GM18867 (cell line): ENCODE measurements at regions not wholly inside any gene's neighbourhood (a gene's known extent, or its start where the extent isn't known, plus 50 kb on each side); places are given as distances from the start of the nearest gene placed in this dataset.

Experiments
- ATAC-seq: cut with Tn5 transposase; IDR thresholded peaks from one replicate; pipeline ENCODE4 v1.9.1; 2021; ENCODE audit warnings: mild to moderate bottlenecking, moderate library complexity; ENCODE audit not compliant: unreplicated experiment

DNA sequence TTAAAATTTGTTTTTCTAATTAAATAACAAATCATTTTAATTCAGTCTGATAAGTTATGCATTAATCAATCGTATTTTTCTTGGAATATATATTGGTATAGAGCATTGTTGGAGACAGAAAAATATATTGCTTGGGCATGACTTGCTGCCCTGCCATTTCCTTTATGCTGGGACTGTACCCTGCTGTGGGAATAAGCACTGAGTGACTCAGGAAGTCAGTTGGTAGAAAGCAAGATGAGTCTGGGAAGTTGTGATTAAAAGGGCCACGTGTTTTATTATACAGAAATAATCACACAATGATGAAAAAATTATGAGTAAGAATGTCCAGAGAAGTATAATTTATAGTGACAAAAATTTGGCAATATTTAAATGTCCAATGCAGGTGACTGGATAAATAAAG, 139.5 kb downstream of the KIF18A start:
- ATAC-seq, result no peak

DNA sequence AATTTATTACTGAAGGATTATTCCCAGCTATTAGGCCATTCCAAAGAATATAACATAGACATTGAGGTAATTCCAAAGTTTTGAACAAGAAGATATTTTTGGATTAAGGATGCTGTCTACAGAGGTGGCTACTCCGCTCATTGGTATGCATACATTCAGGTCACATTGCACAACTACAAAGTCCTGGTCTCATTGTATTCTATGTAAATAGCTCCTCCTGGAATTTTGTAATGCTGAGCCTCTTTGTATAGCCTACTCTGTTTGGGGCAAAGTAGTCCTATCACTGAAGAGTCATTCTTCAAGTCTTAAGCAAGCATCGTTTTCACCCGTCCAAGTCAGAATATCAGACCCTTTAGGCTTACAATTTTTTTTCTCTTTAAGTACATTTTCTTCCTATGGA, 142.4 kb downstream of the KIF18A start:
- ATAC-seq, result no peak

DNA sequence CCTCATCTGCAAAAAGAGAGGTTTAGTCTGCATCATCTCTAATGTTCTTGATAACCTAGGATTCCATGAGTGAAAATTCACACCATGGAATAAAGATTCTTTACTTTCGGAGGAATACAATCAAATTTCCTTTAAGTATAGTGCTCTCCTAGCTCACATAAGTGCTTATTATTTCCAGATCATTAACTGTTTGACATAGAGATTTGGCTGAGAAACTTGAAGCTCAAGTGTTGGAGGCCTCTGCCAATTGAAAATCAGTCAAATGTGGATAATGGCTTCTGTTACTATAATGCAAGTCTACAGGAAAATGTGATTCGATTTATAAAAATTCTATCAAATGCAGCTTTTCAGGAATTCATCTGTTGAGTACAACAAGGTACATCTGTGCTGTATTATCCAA, 144.6 kb downstream of the KIF18A start:
- ATAC-seq, result no peak

- no peak for ATAC-seq
Observed at GRCh38 chr11:27949951-27950738, 157.8 kb downstream of the KIF18A start.

DNA sequence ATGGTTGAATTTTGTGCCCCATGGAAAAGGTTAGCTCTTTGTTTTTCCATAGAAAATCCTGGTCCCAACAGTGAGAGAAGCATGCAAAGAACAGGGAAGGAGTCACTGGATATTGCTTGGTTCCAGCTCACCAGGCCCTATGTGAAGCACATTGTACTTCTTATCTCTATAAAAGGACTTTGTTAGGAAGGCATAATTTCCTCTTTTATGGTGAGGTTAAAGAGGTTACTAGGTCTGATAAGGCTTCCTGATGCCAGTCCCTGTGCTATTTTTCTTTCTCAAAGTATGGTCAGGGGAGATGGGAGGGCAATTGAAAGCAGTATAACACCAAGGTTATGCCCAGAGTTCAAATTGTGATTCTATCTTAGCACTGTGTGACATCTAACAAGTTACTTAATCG, 162.6 kb downstream of the KIF18A start:
- ATAC-seq, result no peak

DNA sequence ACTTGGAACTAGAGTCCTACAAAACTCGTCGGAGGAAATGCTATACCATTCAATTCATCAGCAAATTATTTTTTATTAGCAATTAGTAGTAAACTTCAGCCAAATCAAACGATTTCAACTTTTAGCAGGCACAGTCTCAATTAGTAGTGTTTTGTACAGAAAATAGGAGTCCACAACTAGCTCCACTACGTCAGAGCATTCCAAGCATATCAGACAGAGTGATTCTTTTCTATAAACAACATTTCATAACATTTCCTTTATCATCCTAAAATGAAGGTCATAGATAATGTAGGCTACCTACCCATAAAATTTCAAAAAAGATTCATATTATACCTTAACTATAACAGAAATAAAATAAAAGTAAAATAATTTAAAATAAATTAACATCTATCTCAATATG, 169.9 kb downstream of the KIF18A start:
- ATAC-seq, result no peak

- no peak for ATAC-seq
Observed at GRCh38 chr11:27934830-27935145, 173.2 kb downstream of the KIF18A start.

DNA sequence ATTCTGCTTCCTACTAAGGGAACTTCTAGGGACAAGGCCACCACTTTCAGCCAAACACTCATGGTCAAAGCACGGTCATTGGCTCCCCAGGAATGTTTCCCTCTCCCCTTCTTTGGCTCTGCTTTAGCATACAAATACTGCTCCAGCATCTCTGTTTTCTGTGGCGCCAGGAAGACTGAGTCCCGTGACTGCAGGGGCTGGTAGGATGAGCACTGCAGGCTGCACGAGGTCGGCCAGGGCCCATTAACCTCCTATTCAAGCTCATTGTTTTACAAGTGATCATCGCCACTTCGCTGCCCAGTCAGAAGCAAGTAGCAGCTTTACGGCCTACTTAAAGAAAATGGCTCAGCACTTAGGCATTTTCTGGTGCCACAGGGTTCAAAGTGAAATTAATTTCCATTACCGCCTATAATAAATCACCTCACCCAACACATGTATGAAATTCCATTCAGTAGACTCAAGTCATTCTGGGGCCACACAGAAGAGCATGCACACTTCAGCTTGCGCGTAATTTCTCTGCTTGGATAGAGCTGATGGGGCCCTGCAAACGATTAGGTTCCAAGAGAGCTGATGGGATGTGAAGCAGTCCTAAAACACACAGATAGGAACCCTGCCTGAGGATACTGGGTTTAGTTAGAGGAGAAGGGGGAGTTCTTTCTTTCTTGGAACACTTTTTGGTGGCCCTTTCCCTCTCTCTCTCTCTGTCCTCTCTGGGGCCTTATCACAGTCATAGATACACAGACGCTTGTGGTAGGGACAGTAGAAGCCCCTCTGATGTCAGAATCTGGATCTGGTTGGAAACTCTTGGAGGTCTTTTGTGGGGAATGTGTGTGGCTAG, 173.7 kb downstream of the KIF18A start:
- ATAC-seq, result no peak

- ATAC-seq, result no peak
Observed at GRCh38 chr11:27931770-27932169, 176.2 kb downstream of the KIF18A start.

DNA sequence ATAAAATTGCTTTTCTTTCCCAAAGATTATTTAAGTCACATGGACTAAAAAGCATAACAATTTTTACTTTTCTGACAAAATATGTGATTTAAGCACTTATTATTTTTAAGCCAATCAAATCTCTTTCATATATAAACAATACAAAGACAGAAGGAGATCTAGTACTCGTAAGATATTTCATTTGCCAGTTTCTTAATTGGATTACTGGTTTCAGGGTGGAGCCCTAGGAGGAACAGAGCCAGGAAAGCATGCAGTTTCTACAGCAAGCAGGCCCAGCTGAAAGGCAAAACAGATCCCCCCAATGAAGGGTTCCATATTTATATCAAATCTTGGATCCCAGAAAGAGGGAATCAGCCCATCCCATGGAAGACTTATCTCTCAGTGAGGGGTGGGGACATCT, 177.0 kb downstream of the KIF18A start:
- no peak for ATAC-seq

DNA sequence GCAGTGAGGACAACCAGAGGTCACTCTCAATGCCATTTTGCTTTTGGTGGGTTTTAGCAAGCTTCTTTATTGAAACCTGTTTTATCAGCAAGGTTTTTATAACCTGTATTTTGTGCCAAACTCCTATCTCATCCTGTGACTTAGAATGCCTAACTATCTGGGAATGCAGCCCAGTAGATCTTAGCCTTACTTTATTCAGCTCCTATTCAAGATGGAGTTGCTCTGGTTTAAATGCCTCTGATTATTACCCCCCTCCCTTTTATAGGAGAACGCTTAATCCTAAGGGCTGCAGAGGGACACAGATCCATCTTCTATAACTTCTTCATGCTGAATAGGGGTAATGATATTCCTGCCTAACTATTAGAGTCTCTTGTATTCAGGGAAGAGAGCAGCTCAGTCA, 179.1 kb downstream of the KIF18A start:
- ATAC-seq, result no peak

DNA sequence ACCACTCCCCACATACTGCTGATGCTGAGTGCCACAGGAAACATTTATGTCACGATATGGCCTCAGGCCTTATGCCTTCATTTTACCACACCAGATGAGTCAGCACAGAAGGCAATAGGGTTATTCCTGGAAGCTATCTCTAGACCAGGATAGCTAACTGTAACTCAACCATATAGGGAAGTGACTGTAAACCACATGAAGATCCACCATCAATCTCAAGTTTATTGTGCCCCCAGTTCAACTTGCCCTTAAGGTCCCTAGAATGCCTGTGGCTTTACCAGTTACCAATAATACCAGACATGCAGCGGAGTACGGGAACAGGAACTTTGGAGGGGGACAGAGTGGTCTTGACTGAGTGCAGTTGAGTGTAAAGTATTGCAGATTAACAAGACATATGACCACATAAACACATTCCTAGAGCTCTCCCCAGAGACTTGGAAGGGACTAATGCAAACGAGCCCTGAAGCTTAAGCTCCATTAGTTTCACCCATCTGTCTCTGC, 180.9 kb downstream of the KIF18A start:
- ATAC-seq, result no peak

DNA sequence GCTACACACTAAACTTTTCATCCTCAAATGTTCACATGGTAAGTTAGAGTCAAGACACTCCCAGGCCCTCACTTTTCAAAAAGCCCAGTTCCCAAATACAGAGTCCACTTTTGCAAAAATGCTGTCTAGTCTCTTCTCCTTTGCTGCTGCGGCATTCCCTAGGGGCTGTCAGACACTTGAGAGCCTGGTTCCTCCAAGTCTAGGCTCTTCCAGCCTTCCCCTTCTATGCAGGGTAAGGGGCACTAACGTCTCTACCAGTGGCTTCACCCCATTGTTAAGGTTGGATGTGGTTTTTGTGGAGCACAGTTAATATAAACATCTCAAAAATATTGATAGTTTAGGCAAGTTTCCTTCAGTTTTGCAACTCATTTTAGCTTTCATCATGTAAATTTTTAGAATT, 181.5 kb downstream of the KIF18A start:
- no peak for ATAC-seq

GRCh38 chr11:27921472-27921871, 186.5 kb downstream of the KIF18A start:
- ATAC-seq, result no peak

DNA sequence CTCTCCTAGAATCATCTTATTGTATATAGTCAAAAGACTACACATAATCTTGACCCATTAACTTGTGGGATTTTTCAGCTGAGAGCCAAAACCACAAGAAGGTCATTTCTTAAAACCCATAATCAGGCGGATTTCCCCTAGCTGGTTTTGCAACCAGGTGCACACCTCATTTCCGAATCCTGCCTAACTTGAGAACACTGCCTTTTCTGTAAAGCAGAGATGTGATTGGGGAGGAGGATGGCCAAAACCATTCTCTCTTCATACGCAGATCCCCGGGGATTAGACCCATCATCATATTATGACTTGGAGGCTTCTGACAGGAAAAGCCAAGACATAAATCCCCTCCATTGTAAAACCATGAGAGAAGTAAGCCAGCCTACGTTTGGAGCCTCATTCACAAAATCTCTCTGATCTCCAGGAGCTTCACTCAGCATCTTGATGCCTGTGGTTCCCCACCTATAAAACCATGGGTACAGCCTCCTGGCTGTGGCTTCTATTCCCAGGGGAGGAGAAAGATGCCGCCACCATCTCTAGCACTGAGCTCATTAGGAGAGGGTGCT, 191.3 kb downstream of the KIF18A start:
- peak; percentile 91 for ATAC-seq

- ATAC-seq, result no peak
Observed at GRCh38 chr11:27914080-27914479, 193.9 kb downstream of the KIF18A start.

DNA sequence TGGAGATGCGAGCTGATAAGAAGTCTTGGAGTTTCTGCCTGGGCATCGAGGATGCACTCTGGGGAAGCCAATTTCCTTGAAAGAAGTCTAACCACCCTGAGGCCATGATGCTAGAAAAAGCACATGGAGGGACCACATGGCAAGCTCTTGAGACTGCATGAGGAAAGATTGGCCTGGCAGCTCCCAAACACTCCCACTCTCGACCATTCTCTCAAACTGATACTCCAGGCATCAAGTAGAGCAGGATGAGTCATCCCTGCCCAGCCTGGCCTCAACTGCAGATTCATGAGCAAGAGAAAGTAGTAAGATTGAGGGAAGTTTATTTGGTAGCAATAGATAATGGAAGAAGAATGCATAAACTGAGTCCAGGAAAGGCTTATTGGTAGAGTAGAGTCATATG, 194.3 kb downstream of the KIF18A start:
- ATAC-seq, result no peak

DNA sequence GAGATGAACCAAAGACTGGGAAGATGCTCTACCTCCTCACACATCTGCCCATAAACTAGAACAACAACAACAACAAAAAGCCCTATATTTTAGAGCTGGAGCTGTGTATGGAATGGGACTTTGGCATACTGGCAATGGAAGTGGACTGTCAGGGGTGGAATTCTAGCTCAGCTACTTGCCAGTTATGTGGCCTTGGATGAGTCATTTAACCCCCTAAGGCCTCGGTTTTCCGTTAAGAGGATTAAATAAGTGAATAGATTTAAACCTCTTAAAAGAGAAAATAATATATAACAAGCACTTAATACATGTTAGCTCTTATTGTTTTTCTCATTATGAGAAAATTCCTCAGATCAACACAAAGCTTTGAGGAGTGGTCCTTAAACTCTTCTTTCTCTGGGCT, 195.0 kb downstream of the KIF18A start:
- ATAC-seq, result no peak

DNA sequence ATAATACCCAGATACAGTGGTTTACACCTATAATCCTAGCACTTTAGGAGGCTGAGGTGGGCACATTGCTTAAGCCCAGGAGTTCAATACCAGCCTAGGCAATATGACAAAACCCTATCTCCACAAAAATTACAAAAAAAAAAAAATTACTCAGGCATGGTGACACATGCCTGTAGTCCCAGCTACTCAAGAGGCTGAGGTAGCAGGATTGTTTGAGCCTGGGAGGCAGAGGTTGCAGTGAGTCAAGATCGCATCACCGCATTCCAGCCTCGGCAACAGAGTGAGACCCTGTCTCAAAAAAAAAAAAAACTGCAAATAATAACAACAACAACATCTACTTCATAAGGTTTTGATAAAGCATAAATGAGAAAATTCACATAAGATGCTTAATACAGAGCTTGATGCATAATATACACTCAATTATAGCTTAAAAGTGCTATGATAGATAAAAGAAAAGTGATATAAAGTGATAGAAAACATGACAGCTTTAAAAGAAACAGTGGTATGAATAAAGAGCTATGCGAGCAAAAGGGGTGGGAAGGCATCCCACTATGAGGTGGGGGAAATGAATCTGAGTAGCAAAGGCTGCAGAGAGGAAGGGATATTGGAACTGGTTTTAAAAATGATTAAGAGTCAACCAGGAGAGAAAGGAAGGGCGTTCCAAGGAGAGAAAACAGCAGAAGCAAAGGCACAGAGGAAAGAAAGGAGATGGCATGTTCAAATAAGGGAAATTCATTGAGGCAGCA, 197.6 kb downstream of the KIF18A start:
- ATAC-seq, result no peak

GRCh38 chr11:27909386-27909785, 198.6 kb downstream of the KIF18A start:
- ATAC-seq, result no peak

DNA sequence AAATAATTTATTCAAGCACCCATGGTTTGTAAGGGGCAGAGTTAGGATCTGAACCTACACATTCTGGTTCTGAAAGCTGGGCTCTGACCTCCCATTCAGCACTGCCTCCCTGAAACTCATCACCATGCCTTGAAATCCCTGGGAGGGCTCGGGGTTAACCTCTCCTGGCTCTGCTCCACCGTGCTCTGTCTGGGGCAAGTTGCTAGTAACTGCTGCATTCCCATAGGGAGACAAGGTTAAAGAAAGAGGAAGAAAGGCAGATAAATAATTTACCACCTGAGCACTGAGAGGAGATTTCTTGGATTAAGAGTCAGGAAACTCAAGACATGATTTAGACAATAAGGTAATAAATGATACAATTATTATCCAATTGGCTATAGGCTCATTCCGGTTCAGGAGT, 199.3 kb downstream of the KIF18A start:
- no peak for ATAC-seq
